GM23338 (cell line): ENCODE measurements at regions not wholly inside any gene's neighbourhood (a gene's known extent, or its start where the extent isn't known, plus 50 kb on each side); places are given as distances from the start of the nearest gene placed in this dataset.

ENCODE experiments used
- ATAC-seq: fragments of 200-7000 bp; cut with Tn5 transposase; 3 replicates; pipeline ENCODE4 v1.9.1; 2020
- DNase-seq: peaks from one replicate; pipeline ENCODE4 v3.0.0-alpha.2; 2015; ENCODE audit warnings: low spot score
- H2AFZ ChIP-seq: fragments of 200-600 bp; sonication (generic); 2 replicates; pipeline ENCODE4 v1.8.0; 2016; ENCODE audit warnings: antibody characterized with exemption, mild to moderate bottlenecking, moderate library complexity
- H3F3A ChIP-seq: fragments of 200-600 bp; sonication (generic); replicated peaks from 2 replicates; pipeline ENCODE4 v1.8.0; 2017; ENCODE audit warnings: antibody characterized with exemption, mixed run types, low read depth
- H3K27ac ChIP-seq: fragments of 200-600 bp; sonication (generic); 2 replicates; pipeline ENCODE4 v1.6.1; 2016; ENCODE audit warnings: low read depth
- H3K27me3 ChIP-seq: fragments of 200-600 bp; sonication (generic); 2 replicates; pipeline ENCODE4 v1.8.0; 2016; ENCODE audit warnings: mild to moderate bottlenecking, mixed run types, moderate library complexity; ENCODE audit not compliant: insufficient read depth
- H3K36me3 ChIP-seq: fragments of 200-600 bp; sonication (generic); 2 replicates; pipeline ENCODE4 v1.8.0; 2016; ENCODE audit warnings: mild to moderate bottlenecking; ENCODE audit not compliant: insufficient read depth
- H3K4me1 ChIP-seq: fragments of 200-600 bp; sonication (generic); 2 replicates; pipeline ENCODE4 v1.8.0; 2016; ENCODE audit warnings: mild to moderate bottlenecking, moderate library complexity; ENCODE audit not compliant: insufficient read depth
- H3K4me2 ChIP-seq: fragments of 200-600 bp; sonication (generic); 2 replicates; pipeline ENCODE4 v1.7.1; 2017; ENCODE audit warnings: mixed run types
- H3K4me3 ChIP-seq: fragments of 200-600 bp; sonication (generic); 2 replicates; pipeline ENCODE4 v1.6.1; 2016; ENCODE audit warnings: mixed run types
- H3K79me2 ChIP-seq: fragments of 200-600 bp; sonication (generic); replicated peaks from 2 replicates; pipeline ENCODE4 v1.8.0; 2017; ENCODE audit warnings: mild to moderate bottlenecking; ENCODE audit not compliant: insufficient read depth
- H3K9me2 ChIP-seq: fragments of 200-600 bp; sonication (generic); 2 replicates; pipeline ENCODE4 v1.8.0; 2017; ENCODE audit not compliant: insufficient read depth
- H4K20me1 ChIP-seq: fragments of 200-600 bp; sonication (generic); replicated peaks from 2 replicates; pipeline ENCODE4 v1.8.0; 2017; ENCODE audit warnings: mild to moderate bottlenecking; ENCODE audit not compliant: insufficient read depth
- H3K27ac Mint-ChIP-seq: 2 replicates; pipeline ENCODE4 v1.8.0; 2020; ENCODE audit warnings: inconsistent platforms, mild to moderate bottlenecking, moderate library complexity, mixed read lengths
- H3K27me3 Mint-ChIP-seq: 3 replicates; pipeline ENCODE4 v1.8.0; 2022; ENCODE audit warnings: low read depth, mild to moderate bottlenecking, moderate library complexity, mixed read lengths, inconsistent platforms; ENCODE audit not compliant: insufficient read depth, poor library complexity
- H3K36me3 Mint-ChIP-seq: 3 replicates; pipeline ENCODE4 v1.8.0; 2021; ENCODE audit warnings: low read depth, mild to moderate bottlenecking, inconsistent platforms, moderate library complexity, mixed read lengths
- H3K4me1 Mint-ChIP-seq: 3 replicates; pipeline ENCODE4 v1.8.0; 2020; ENCODE audit warnings: mild to moderate bottlenecking, inconsistent platforms, mixed read lengths
- H3K4me3 Mint-ChIP-seq: 3 replicates; pipeline ENCODE4 v1.8.0; 2021; ENCODE audit warnings: moderate library complexity, mild to moderate bottlenecking, inconsistent platforms, mixed read lengths
- H3K9me3 Mint-ChIP-seq: 3 replicates; pipeline ENCODE4 v1.8.0; 2020; ENCODE audit warnings: moderate library complexity, mild to moderate bottlenecking, inconsistent platforms, mixed read lengths
- CREB1 ChIP-seq: fragments of 250-450 bp; sonication (Bioruptor Pico); IDR thresholded peaks from 2 replicates; pipeline ENCODE4 v1.5.0; 2020; ENCODE audit warnings: low read depth, mild to moderate bottlenecking, moderate library complexity
- CTCF ChIP-seq, 2 experiments: fragments of 200-600 bp in 1 of 2; sonication (generic) in 1 of 2; conservative IDR thresholded peaks; 2 replicates each; pipeline versions ENCODE4 v1.5.1 to v1.6.1; 2016 to 2017; ENCODE audit warnings: antibody characterized with exemption in 2 of 2, low read depth in 2 of 2, mild to moderate bottlenecking in 2 of 2, moderate library complexity in 1 of 2
- ETS1 ChIP-seq: IDR thresholded peaks from 2 replicates; pipeline ENCODE4 v1.6.1; 2016; ENCODE audit warnings: antibody characterized with exemption
- EZH2 ChIP-seq: fragments of 200-600 bp; sonication (generic); IDR thresholded peaks from one replicate; pipeline ENCODE4 v1.8.0; 2017; ENCODE audit warnings: antibody characterized with exemption, mild to moderate bottlenecking, low read depth; ENCODE audit not compliant: unreplicated experiment
- EZH2phosphoT487 ChIP-seq: fragments of 200-600 bp; sonication (generic); IDR thresholded peaks from one replicate; pipeline ENCODE4 v1.8.1; 2018; ENCODE audit warnings: antibody characterized with exemption; ENCODE audit not compliant: unreplicated experiment
- JUNB ChIP-seq: IDR thresholded peaks from one replicate; pipeline ENCODE4 v1.6.1; 2016; ENCODE audit warnings: antibody characterized with exemption; ENCODE audit not compliant: unreplicated experiment
- NANOG ChIP-seq: IDR thresholded peaks from 2 replicates; pipeline ENCODE4 v1.6.1; 2016; ENCODE audit warnings: antibody characterized with exemption, borderline replicate concordance
- POLR2AphosphoS5 ChIP-seq: IDR thresholded peaks from 2 replicates; pipeline ENCODE4 v1.6.1; 2016; ENCODE audit warnings: antibody characterized with exemption, low read depth
- REST ChIP-seq: IDR thresholded peaks from one replicate; pipeline ENCODE4 v1.6.1; 2018; ENCODE audit warnings: antibody characterized with exemption; ENCODE audit not compliant: unreplicated experiment
- STAT1 ChIP-seq: IDR thresholded peaks from one replicate; pipeline ENCODE4 v1.6.1; 2016; ENCODE audit warnings: antibody characterized with exemption; ENCODE audit not compliant: unreplicated experiment
- ZNF114 ChIP-seq: fragments of 250-450 bp; sonication (Bioruptor Pico); IDR thresholded peaks from 2 replicates; pipeline ENCODE4 v1.5.0; 2020; ENCODE audit warnings: mild to moderate bottlenecking, moderate library complexity
- ZNF331 ChIP-seq: fragments of 250-450 bp; sonication (Bioruptor Pico); IDR thresholded peaks from 2 replicates; pipeline ENCODE4 v1.5.0; 2020; ENCODE audit warnings: low read depth, mild to moderate bottlenecking, moderate library complexity
- ZNF462 ChIP-seq: fragments of 250-450 bp; sonication (Bioruptor Pico); IDR thresholded peaks from 2 replicates; pipeline ENCODE4 v1.5.0; 2020; ENCODE audit warnings: mild to moderate bottlenecking, moderate library complexity

GRCh38 chr5:155867522-155868088, 459.4 kb upstream of the SGCD start:
- no peaks in the 10 kb centered on the region for H3K36me3 Mint-ChIP-seq
- no peaks in the 10 kb centered on the region for H3K27me3 Mint-ChIP-seq
- Histone ChIP-seq H3K27me3 (no peaks in the 10 kb centered on the region), H3K9me2 (no peaks in the 10 kb centered on the region), H4K20me1 (no peaks in the 10 kb centered on the region), H3K4me1 (no peaks in the 10 kb centered on the region), H3K27ac (no peak overlapping the region), H3K79me2 (no peaks in the 10 kb centered on the region), H2AFZ (no peak overlapping the region), H3F3A (no peaks in the 10 kb centered on the region), H3K4me3 (no peak overlapping the region), H3K36me3 (no peaks in the 10 kb centered on the region), H3K4me2 (no peak overlapping the region)
- no peak overlapping the region for H3K4me3 Mint-ChIP-seq
- H3K4me1 Mint-ChIP-seq, result no peaks in the 10 kb centered on the region
- TF ChIP-seq REST, result no peak
- no peak for TF ChIP-seq STAT1
- no peak for TF ChIP-seq EZH2phosphoT487
- TF ChIP-seq ZNF331, result no peak
- TF ChIP-seq ZNF462 (CRISPR knock-in tag), result no peak
- TF ChIP-seq ZNF114 (CRISPR knock-in tag), result no peak
- TF ChIP-seq NANOG, result no peak
- TF ChIP-seq JUNB, result no peak
- no peak for TF ChIP-seq POLR2AphosphoS5
- no peak for TF ChIP-seq CREB1 (CRISPR knock-in tag)
- no peak for TF ChIP-seq EZH2
- no peak for TF ChIP-seq CTCF (conservative IDR thresholded peaks at IDR 0.05; ENCODE audit: low read depth in 2 of 2)
- no peak for TF ChIP-seq ETS1
- no peak overlapping the region for H3K27ac Mint-ChIP-seq
- ATAC-seq, result no peak
- H3K9me3 Mint-ChIP-seq, result no peaks in the 10 kb centered on the region
- DNase-seq, result no peak
